NB4 (cell line): ENCODE measurements at regions not wholly inside any gene's neighbourhood (a gene's known extent, or its start where the extent isn't known, plus 50 kb on each side); places are given as distances from the start of the nearest gene placed in this dataset.

Source experiments
- MYC ChIP-seq: IDR thresholded peaks from 2 replicates; pipeline ENCODE4 v1.6.1; 2011; ENCODE audit warnings: low read depth, low read length
- TF ChIP-seq, protein P1 (sequence below): IDR thresholded peaks from one replicate; pipeline ENCODE4 v1.5.1; 2012; ENCODE audit warnings: low read depth, low read length

DNA sequence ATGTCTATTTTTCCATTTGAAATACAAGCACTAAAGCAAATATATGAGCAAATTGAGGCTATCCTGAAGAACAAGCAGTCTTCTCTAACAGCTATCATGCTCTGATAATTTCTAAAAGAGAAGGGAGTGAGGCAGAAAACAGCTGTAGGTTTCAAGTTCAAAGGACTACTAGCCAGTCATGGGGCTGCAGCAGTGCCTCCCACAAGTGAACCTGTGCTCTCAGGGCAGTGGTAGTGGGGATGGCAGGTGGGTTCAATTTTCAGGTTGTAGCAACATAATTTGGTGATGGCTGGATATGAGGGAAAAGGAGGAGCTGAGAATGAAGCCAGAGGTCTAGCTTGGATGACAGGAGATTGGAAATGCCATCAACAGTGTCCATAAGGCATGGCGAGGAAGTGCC lies 93.5 kb upstream of the ARHGAP20 start:
- no peak for TF ChIP-seq MYC
- TF ChIP-seq, protein P1, sequence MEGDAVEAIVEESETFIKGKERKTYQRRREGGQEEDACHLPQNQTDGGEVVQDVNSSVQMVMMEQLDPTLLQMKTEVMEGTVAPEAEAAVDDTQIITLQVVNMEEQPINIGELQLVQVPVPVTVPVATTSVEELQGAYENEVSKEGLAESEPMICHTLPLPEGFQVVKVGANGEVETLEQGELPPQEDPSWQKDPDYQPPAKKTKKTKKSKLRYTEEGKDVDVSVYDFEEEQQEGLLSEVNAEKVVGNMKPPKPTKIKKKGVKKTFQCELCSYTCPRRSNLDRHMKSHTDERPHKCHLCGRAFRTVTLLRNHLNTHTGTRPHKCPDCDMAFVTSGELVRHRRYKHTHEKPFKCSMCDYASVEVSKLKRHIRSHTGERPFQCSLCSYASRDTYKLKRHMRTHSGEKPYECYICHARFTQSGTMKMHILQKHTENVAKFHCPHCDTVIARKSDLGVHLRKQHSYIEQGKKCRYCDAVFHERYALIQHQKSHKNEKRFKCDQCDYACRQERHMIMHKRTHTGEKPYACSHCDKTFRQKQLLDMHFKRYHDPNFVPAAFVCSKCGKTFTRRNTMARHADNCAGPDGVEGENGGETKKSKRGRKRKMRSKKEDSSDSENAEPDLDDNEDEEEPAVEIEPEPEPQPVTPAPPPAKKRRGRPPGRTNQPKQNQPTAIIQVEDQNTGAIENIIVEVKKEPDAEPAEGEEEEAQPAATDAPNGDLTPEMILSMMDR, result no peak
